AG09319 (cell line): ENCODE measurements at regions not wholly inside any gene's neighbourhood (a gene's known extent, or its start where the extent isn't known, plus 50 kb on each side); places are given as distances from the start of the nearest gene placed in this dataset.

Experiments
- DNase-seq: peaks from one replicate; pipeline ENCODE4 v3.0.0-alpha.2; 2010; ENCODE audit warnings: low read depth; ENCODE audit errors: extremely low read depth
- CTCF ChIP-seq: IDR thresholded peaks from 2 replicates; pipeline ENCODE4 v1.5.1; 2011; ENCODE audit warnings: low read depth, mild to moderate bottlenecking, inconsistent platforms, low read length, moderate library complexity

GRCh38 chr10:107579970-107580369 is 415.5 kb upstream of the SORCS1 start:
- no peak for DNase-seq
- TF ChIP-seq CTCF: no peak

- no peak for DNase-seq
- TF ChIP-seq CTCF: no peak
Observed at GRCh38 chr10:107577221-107577620, 412.7 kb upstream of the SORCS1 start.

GRCh38 chr10:107576746-107577145 is 412.2 kb upstream of the SORCS1 start:
- TF ChIP-seq CTCF: no peak
- DNase-seq: no peak

GRCh38 chr10:107565014-107565413 is 400.5 kb upstream of the SORCS1 start:
- TF ChIP-seq CTCF: no peak
- no peak for DNase-seq

GRCh38 chr10:107561136-107561650 is 396.7 kb upstream of the SORCS1 start:
- no peak for TF ChIP-seq CTCF
- DNase-seq: no peak

- TF ChIP-seq CTCF: no peak
- no peak for DNase-seq
Observed at GRCh38 chr10:107557916-107558315, 393.4 kb upstream of the SORCS1 start.

GRCh38 chr10:107554333-107554732 is 389.8 kb upstream of the SORCS1 start:
- no peak for TF ChIP-seq CTCF
- no peak for DNase-seq
